ENCODE measurements at regions not wholly inside any gene's neighbourhood (a gene's known extent, or its start where the extent isn't known, plus 50 kb on each side); places are given as distances from the start of the nearest gene placed in this dataset.

DNA sequence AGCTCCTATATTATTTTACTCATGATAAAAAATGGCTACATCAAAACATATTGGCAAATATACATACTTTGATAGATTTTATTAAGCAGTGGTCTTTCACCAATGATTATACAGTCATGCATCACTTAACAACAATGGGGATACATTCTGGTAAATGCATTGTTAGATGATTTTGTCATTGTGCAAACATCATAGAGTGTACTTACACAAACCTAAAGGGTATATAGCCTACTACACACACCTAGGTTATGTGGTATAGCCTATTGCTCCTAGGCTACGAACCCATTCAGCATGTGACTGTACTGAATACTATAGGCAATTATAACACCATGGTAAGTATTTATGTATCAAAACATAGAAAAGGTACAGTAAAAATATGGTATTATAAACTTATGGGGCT is 98.9 kb upstream of the IL6 start (continued):
- TF ChIP-seq, protein P1, sequence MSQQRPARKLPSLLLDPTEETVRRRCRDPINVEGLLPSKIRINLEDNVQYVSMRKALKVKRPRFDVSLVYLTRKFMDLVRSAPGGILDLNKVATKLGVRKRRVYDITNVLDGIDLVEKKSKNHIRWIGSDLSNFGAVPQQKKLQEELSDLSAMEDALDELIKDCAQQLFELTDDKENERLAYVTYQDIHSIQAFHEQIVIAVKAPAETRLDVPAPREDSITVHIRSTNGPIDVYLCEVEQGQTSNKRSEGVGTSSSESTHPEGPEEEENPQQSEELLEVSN (IDR thresholded peaks at IDR 0.05): no peak
- TF ChIP-seq EZH2 (IDR thresholded peaks at IDR 0.05; ENCODE audit: low read depth, low read length, severe bottlenecking) (no peak), CHD1 (IDR thresholded peaks at IDR 0.05; ENCODE audit: low read depth, low read length) (no peak), TEAD4 (IDR thresholded peaks at IDR 0.05; ENCODE audit: low read depth, low read length) (no peak), PHF8 (conservative IDR thresholded peaks at IDR 0.05; ENCODE audit: low read depth, low read length) (no peak)
- TF ChIP-seq, protein P2, sequence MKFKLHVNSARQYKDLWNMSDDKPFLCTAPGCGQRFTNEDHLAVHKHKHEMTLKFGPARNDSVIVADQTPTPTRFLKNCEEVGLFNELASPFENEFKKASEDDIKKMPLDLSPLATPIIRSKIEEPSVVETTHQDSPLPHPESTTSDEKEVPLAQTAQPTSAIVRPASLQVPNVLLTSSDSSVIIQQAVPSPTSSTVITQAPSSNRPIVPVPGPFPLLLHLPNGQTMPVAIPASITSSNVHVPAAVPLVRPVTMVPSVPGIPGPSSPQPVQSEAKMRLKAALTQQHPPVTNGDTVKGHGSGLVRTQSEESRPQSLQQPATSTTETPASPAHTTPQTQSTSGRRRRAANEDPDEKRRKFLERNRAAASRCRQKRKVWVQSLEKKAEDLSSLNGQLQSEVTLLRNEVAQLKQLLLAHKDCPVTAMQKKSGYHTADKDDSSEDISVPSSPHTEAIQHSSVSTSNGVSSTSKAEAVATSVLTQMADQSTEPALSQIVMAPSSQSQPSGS (IDR thresholded peaks at IDR 0.05; ENCODE audit: low read length): no peak
